Endothelial cell of umbilical vein (primary cell): ENCODE measurements at regions not wholly inside any gene's neighbourhood (a gene's known extent, or its start where the extent isn't known, plus 50 kb on each side); places are given as distances from the start of the nearest gene placed in this dataset.

Experiments used
- BruUV-seq: library from RNA; stranded (reverse); fragments of 400-500 nt; replicated peaks from 2 replicates; lab custom pipeline; 2021; lab: Mats Ljungman, UMichigan
- CTCF ChIA-PET: fragments of 300-600, 350-600 bp; sonication (Branson Sonifier 250); formaldehyde crosslinking; loops from one replicate; lab custom pipeline; 2021; ENCODE audit warnings: antibody characterized with exemption, inconsistent platforms; lab: Charles Lee
- POLR2A ChIA-PET: fragments of 300-600, 350-600 bp; sonication (Branson Sonifier 250); formaldehyde crosslinking; loops from one replicate; lab custom pipeline; 2021; ENCODE audit warnings: antibody characterized with exemption, inconsistent platforms; lab: Charles Lee
- DNase-seq: peaks from one replicate; pipeline ENCODE4 v3.0.0-alpha.2; 2011; ENCODE audit warnings: low read depth, low spot score
- FAIRE-seq: peaks from 2 replicates; lab custom pipeline; 2011; peaks lifted over from hg19 to GRCh38; lab: Jason Lieb, UNC
- H2AFZ ChIP-seq: 2 replicates; pipeline ENCODE4 v1.6.0; 2012; ENCODE audit warnings: low read depth, low read length, control low read depth, inconsistent platforms
- H3K27ac ChIP-seq: 2 replicates; pipeline ENCODE4 v1.5.1; 2011; ENCODE audit warnings: low read depth, mild to moderate bottlenecking, control low read depth, low read length, moderate library complexity; ENCODE audit not compliant: insufficient read depth
- H3K27me3 ChIP-seq, 2 experiments: 2 replicates each; pipeline versions ENCODE4 v1.6.0 to v1.6.1; 2011; ENCODE audit warnings: low read length in 2 of 2, mixed read lengths in 1 of 2; ENCODE audit not compliant: control insufficient read depth in 2 of 2, insufficient read depth in 2 of 2
- H3K36me3 ChIP-seq, 2 experiments: 2 replicates in 1 of 2; 3 replicates in 1 of 2; pipeline ENCODE4 v1.5.1; 2011; ENCODE audit warnings: low read length in 2 of 2, mild to moderate bottlenecking in 1 of 2, moderate library complexity in 1 of 2; ENCODE audit not compliant: control insufficient read depth in 2 of 2, insufficient read depth in 2 of 2; ENCODE audit errors: extremely low read depth in 1 of 2
- H3K4me1 ChIP-seq: 3 replicates; pipeline ENCODE4 v1.5.1; 2011; ENCODE audit warnings: mild to moderate bottlenecking, low read length; ENCODE audit not compliant: control insufficient read depth, insufficient read depth; ENCODE audit errors: extremely low read depth
- H3K4me2 ChIP-seq: 2 replicates; pipeline ENCODE4 v1.6.1; 2011; ENCODE audit warnings: low read length, control low read depth, mixed read lengths; ENCODE audit not compliant: insufficient read depth
- H3K4me3 ChIP-seq, 3 experiments: fragments of 200-600 bp in 1 of 3; sonication (generic), shearing (Covaris generic) in 1 of 3; replicated peaks in 1 of 3; 2 replicates each; pipeline ENCODE4 v1.5.1; 2011 to 2016; ENCODE audit warnings: control low read depth in 3 of 3, low read length in 3 of 3, mild to moderate bottlenecking in 2 of 3, inconsistent platforms in 1 of 3, low read depth in 1 of 3, moderate library complexity in 1 of 3; ENCODE audit not compliant: insufficient read depth in 1 of 3
- H3K79me2 ChIP-seq: 2 replicates; pipeline ENCODE4 v1.6.0; 2012; ENCODE audit warnings: low read length, inconsistent platforms; ENCODE audit not compliant: control insufficient read depth, insufficient read depth
- H3K9ac ChIP-seq: replicated peaks from 2 replicates; pipeline ENCODE3; 2011; ENCODE audit warnings: low read length, control low read depth; ENCODE audit not compliant: insufficient read depth; ENCODE audit errors: extremely low read depth
- H3K9me1 ChIP-seq: replicated peaks from 3 replicates; pipeline ENCODE4 v1.6.0; 2011; ENCODE audit warnings: mild to moderate bottlenecking, low read length; ENCODE audit not compliant: control insufficient read depth, insufficient read depth; ENCODE audit errors: extremely low read depth
- H3K9me3 ChIP-seq: replicated peaks from 2 replicates; pipeline ENCODE4 v1.5.1; 2012; ENCODE audit warnings: low read length, inconsistent platforms; ENCODE audit not compliant: control insufficient read depth, insufficient read depth
- H4K20me1 ChIP-seq: replicated peaks from 2 replicates; pipeline ENCODE3; 2011; ENCODE audit warnings: mild to moderate bottlenecking, low read length; ENCODE audit not compliant: control insufficient read depth, insufficient read depth; ENCODE audit errors: extremely low read depth
- CTCF ChIP-seq, 2 donors: IDR thresholded peaks; 1 replicate in 1 of 2; 2 replicates in 1 of 2; pipeline ENCODE4 v1.5.1; 2011; ENCODE audit warnings: low read length in 2 of 2, mild to moderate bottlenecking in 2 of 2, moderate library complexity in 2 of 2, control low read depth in 1 of 2, inconsistent platforms in 1 of 2, low read depth in 1 of 2; ENCODE audit not compliant: insufficient read depth in 1 of 2; ENCODE audit errors: extremely low read depth in 1 of 2
- EZH2 ChIP-seq: IDR thresholded peaks from 2 replicates; pipeline ENCODE4 v1.6.1; 2012; ENCODE audit warnings: borderline replicate concordance, low read depth, mild to moderate bottlenecking, moderate library complexity, low read length, inconsistent platforms; ENCODE audit not compliant: severe bottlenecking
- FOS ChIP-seq: IDR thresholded peaks from 2 replicates; pipeline ENCODE4 v1.6.1; 2011; ENCODE audit warnings: mild to moderate bottlenecking, low read length, moderate library complexity, borderline replicate concordance; ENCODE audit not compliant: insufficient read depth
- GATA2 ChIP-seq: IDR thresholded peaks from 2 replicates; pipeline ENCODE4 v1.7.0; 2011; ENCODE audit warnings: low read depth, mild to moderate bottlenecking, moderate library complexity, mixed read lengths, low read length; ENCODE audit not compliant: insufficient read length, insufficient read depth
- JUN ChIP-seq: IDR thresholded peaks from 2 replicates; pipeline ENCODE4 v1.6.1; 2011; ENCODE audit warnings: borderline replicate concordance, low read depth; ENCODE audit not compliant: insufficient read length, insufficient read depth
- MAX ChIP-seq: IDR thresholded peaks from 2 replicates; pipeline ENCODE4 v1.6.1; 2011; ENCODE audit not compliant: insufficient read depth, insufficient read length
- MYC ChIP-seq: IDR thresholded peaks from one replicate; pipeline ENCODE4 v1.6.1; 2011; ENCODE audit warnings: mild to moderate bottlenecking, low read depth, low read length
- POLR2A ChIP-seq: IDR thresholded peaks from 2 replicates; pipeline ENCODE4 v1.6.1; 2012; ENCODE audit warnings: low read depth, mild to moderate bottlenecking, control low read depth, low read length
- POLR2AphosphoS5 ChIP-seq: IDR thresholded peaks from 2 replicates; pipeline ENCODE4 v1.6.1; 2012; ENCODE audit warnings: low read depth, mild to moderate bottlenecking, control low read depth, low read length, moderate library complexity; ENCODE audit not compliant: insufficient read depth
- dilution Hi-C: fragments of 300-500 bp; cut with MboI; formaldehyde crosslinking; loops from one replicate; pipeline ENCODE4 v1.15.0; 2019; ENCODE audit warnings: low sequenced_read_pairs; ENCODE audit not compliant: extremely low pct_ligation_motif_present
- intact Hi-C: fragments of 100-400 bp; cut with micrococcal nuclease; formaldehyde crosslinking; loops from one replicate; pipeline ENCODE4 v1.10.0; 2022

GRCh38 chr11:92311616-92312449 is 87.2 kb downstream of the FAT3 start:
- POLR2A ChIA-PET, result no interaction called here
- Histone ChIP-seq H3K27me3 (no peaks in the 10 kb centered on the region), H3K4me1 (no peaks in the 10 kb centered on the region), H4K20me1 (no peaks in the 10 kb centered on the region), H3K79me2 (no peaks in the 10 kb centered on the region), H3K4me3 (no peak overlapping the region), H3K27ac (no peak overlapping the region), H3K4me2 (no peak overlapping the region), H3K36me3 (no peaks in the 10 kb centered on the region), H3K9me3 (no peaks in the 10 kb centered on the region), H3K9me1 (no peaks in the 10 kb centered on the region), H3K9ac (no peak overlapping the region), H2AFZ (no peak overlapping the region)
- no TSS peak for BruUV-seq
- TF ChIP-seq JUN (no peak), MYC (no peak), POLR2A (no peak), EZH2 (no peak)
- dilution Hi-C loops, result no loop called here
- FAIRE-seq (no peak), DNase-seq (no peak)
- CTCF ChIA-PET, result no interaction called here
- intact Hi-C loops, result no loop called here

GRCh38 chr11:92313784-92314183 is 89.2 kb downstream of the FAT3 start:
- FAIRE-seq (no peak), DNase-seq (no peak)
- intact Hi-C loops, result no loop called here
- Histone ChIP-seq H4K20me1 (no peaks in the 10 kb centered on the region), H3K9me3 (no peaks in the 10 kb centered on the region), H3K4me2 (no peak overlapping the region), H3K27me3 (no peaks in the 10 kb centered on the region), H3K27ac (no peak overlapping the region), H3K36me3 (no peaks in the 10 kb centered on the region), H3K4me3 (no peak overlapping the region), H2AFZ (no peak overlapping the region), H3K79me2 (no peaks in the 10 kb centered on the region), H3K9me1 (no peaks in the 10 kb centered on the region), H3K4me1 (no peaks in the 10 kb centered on the region), H3K9ac (no peak overlapping the region)
- ChIA-PET CTCF (no interaction called here), POLR2A (no interaction called here)
- no TSS peak for BruUV-seq
- TF ChIP-seq CTCF (IDR thresholded peaks at IDR 0.05; ENCODE audit: extremely low read depth in 1 of 2, insufficient read depth in 1 of 2, low read depth in 1 of 2, low read length in 2 of 2), result no peak
- no peak for TF ChIP-seq EZH2
- no peak for TF ChIP-seq JUN
- no peak for TF ChIP-seq POLR2A
- no peak for TF ChIP-seq MYC
- no peak for TF ChIP-seq FOS
- TF ChIP-seq POLR2AphosphoS5, result no peak
- TF ChIP-seq GATA2, result no peak
- TF ChIP-seq MAX, result no peak
- dilution Hi-C loops, result no loop called here
